SH-SY5Y (cell line): ENCODE measurements at regions not wholly inside any gene's neighbourhood (a gene's known extent, or its start where the extent isn't known, plus 50 kb on each side); places are given as distances from the start of the nearest gene placed in this dataset.

Source experiments
- GATA2 ChIP-seq: IDR thresholded peaks from 2 replicates; pipeline ENCODE4 v1.6.1; 2011; ENCODE audit warnings: mild to moderate bottlenecking, low read depth, low read length
- GATA3 ChIP-seq: IDR thresholded peaks from 2 replicates; pipeline ENCODE4 v1.6.1; 2011; ENCODE audit warnings: low read depth, mild to moderate bottlenecking, low read length, moderate library complexity

- TF ChIP-seq GATA2 (no peak), GATA3 (no peak)
These were observed 301.0 kb upstream of the TBL1XR1 start for GRCh38 chr3:177498037-177498857.
